Neural progenitor cell (in vitro differentiated cells): ENCODE measurements at regions not wholly inside any gene's neighbourhood (a gene's known extent, or its start where the extent isn't known, plus 50 kb on each side); places are given as distances from the start of the nearest gene placed in this dataset.

Source experiments
- CTCF ChIP-seq: fragments of 200-600 bp; sonication (generic); IDR thresholded peaks from 2 replicates; pipeline ENCODE4 v1.5.1; 2017; ENCODE audit warnings: antibody characterized with exemption, mild to moderate bottlenecking
- EZH2 ChIP-seq: fragments of 200-600 bp; sonication (generic); IDR thresholded peaks from 2 replicates; pipeline ENCODE4 v1.6.1; 2017; ENCODE audit warnings: antibody characterized with exemption, mild to moderate bottlenecking, moderate library complexity

DNA sequence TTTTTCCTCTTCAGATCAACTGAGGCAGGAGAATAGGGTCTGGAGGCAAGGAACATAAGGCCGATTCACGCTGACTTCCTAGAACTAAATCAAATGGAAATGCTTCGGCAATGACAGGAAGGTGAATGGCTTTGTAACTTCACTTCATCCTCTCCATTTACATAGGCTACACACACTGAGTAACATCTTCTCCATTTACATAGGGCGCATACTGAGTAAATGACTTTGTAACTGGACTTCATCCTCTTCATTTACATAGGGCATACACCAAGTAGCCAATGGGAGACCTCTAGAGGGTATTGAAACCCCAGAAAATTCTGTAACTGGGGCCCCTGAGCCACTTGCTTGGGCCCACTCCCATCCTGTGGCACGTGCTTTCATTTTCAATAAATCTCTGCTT lies 71.0 kb upstream of the CPSF6 start:
- no peak for TF ChIP-seq CTCF
- TF ChIP-seq EZH2, result no peak
